Liver (tissue), 8 donors: ENCODE measurements at regions not wholly inside any gene's neighbourhood (a gene's known extent, or its start where the extent isn't known, plus 50 kb on each side); places are given as distances from the start of the nearest gene placed in this dataset.

Experiments
- DNase-seq: peaks from one replicate; pipeline ENCODE4 v3.0.0-alpha.2; 2017; ENCODE audit warnings: low spot score
- H3K27ac ChIP-seq, 2 donors: one replicate each; pipeline ENCODE4 v1.7.0; 2013; ENCODE audit warnings: inconsistent platforms in 2 of 2, low read length in 2 of 2, control low read depth in 1 of 2, low read depth in 1 of 2, mild to moderate bottlenecking in 1 of 2
- H3K27me3 ChIP-seq, 4 donors: one replicate each; pipeline versions ENCODE4 v1.6.1 to v1.7.0; 2013; ENCODE audit warnings: low read length in 3 of 4, inconsistent platforms in 1 of 4, mild to moderate bottlenecking in 1 of 4, moderate library complexity in 1 of 4; ENCODE audit not compliant: control insufficient read depth in 4 of 4, insufficient read depth in 4 of 4
- H3K36me3 ChIP-seq, 4 donors: one replicate each; pipeline versions ENCODE4 v1.6.1 to v1.7.0; 2013; ENCODE audit warnings: low read length in 3 of 4, mild to moderate bottlenecking in 3 of 4, low read depth in 1 of 4, moderate library complexity in 1 of 4; ENCODE audit not compliant: control insufficient read depth in 4 of 4, insufficient read depth in 3 of 4
- H3K4me1 ChIP-seq, 4 donors: one replicate each; pipeline versions ENCODE4 v1.6.1 to v1.7.0; 2013; ENCODE audit warnings: low read length in 3 of 4, mild to moderate bottlenecking in 3 of 4, moderate library complexity in 1 of 4; ENCODE audit not compliant: control insufficient read depth in 4 of 4, insufficient read depth in 4 of 4
- H3K4me3 ChIP-seq, 3 donors: one replicate each; pipeline versions ENCODE4 v1.6.1 to v1.7.0; 2013; ENCODE audit warnings: low read length in 3 of 3, control low read depth in 1 of 3, low read depth in 1 of 3, mild to moderate bottlenecking in 1 of 3
- H3K9ac ChIP-seq, 2 donors: one replicate each; pipeline ENCODE4 v1.7.0; 2013; ENCODE audit warnings: low read length in 2 of 2, mild to moderate bottlenecking in 2 of 2, moderate library complexity in 2 of 2, control low read depth in 1 of 2, low read depth in 1 of 2
- H3K9me3 ChIP-seq, 4 donors: one replicate each; pipeline versions ENCODE4 v1.6.1 to v1.7.0; 2013; ENCODE audit warnings: low read length in 3 of 4; ENCODE audit not compliant: control insufficient read depth in 4 of 4
- ATF3 ChIP-seq: IDR thresholded peaks from 2 replicates; pipeline ENCODE4 v1.6.1; 2016; ENCODE audit warnings: antibody characterized with exemption
- CTCF ChIP-seq: fragments of 150-350 bp; IDR thresholded peaks from 2 replicates; pipeline ENCODE4 v1.5.1; 2017; ENCODE audit warnings: improper control_type of control experiment, low read depth, low read length; ENCODE audit not compliant: missing input control
- EGR1 ChIP-seq, 2 donors: IDR thresholded peaks; 2 replicates each; pipeline ENCODE4 v1.6.1; 2016 to 2018; ENCODE audit warnings: antibody characterized with exemption in 2 of 2, low read depth in 2 of 2
- FOXA1 ChIP-seq: IDR thresholded peaks from 2 replicates; pipeline ENCODE4 v1.6.1; 2016; ENCODE audit warnings: antibody characterized with exemption
- FOXA2 ChIP-seq: IDR thresholded peaks from 2 replicates; pipeline ENCODE4 v1.6.1; 2016; ENCODE audit warnings: antibody characterized with exemption
- GABPA ChIP-seq, 2 donors: IDR thresholded peaks in 1 of 2; conservative IDR thresholded peaks in 1 of 2; 2 replicates each; pipeline ENCODE4 v1.6.1; 2016; ENCODE audit warnings: antibody characterized with exemption in 2 of 2, mild to moderate bottlenecking in 1 of 2, moderate library complexity in 1 of 2
- HNF4A ChIP-seq, 2 donors: conservative IDR thresholded peaks; 2 replicates each; pipeline ENCODE4 v1.6.1; 2016; ENCODE audit warnings: antibody characterized with exemption in 2 of 2, mild to moderate bottlenecking in 2 of 2
- HNF4G ChIP-seq: IDR thresholded peaks from 2 replicates; pipeline ENCODE4 v1.6.1; 2016; ENCODE audit warnings: antibody characterized with exemption
- JUND ChIP-seq, 2 donors: IDR thresholded peaks; 2 replicates each; pipeline ENCODE4 v1.6.1; 2016; ENCODE audit warnings: antibody characterized with exemption in 2 of 2
- MAX ChIP-seq: IDR thresholded peaks from 2 replicates; pipeline ENCODE4 v1.6.1; 2016; ENCODE audit warnings: antibody characterized with exemption
- NR2F2 ChIP-seq: IDR thresholded peaks from 2 replicates; pipeline ENCODE4 v1.6.1; 2016; ENCODE audit warnings: antibody characterized with exemption
- RAD21 ChIP-seq, 2 donors: IDR thresholded peaks; 2 replicates each; pipeline ENCODE4 v1.6.1; 2016; ENCODE audit warnings: antibody characterized with exemption in 2 of 2, mild to moderate bottlenecking in 2 of 2
- REST ChIP-seq: IDR thresholded peaks from 2 replicates; pipeline ENCODE4 v1.6.1; 2016; ENCODE audit warnings: antibody characterized with exemption, mild to moderate bottlenecking
- RXRA ChIP-seq, 2 donors: IDR thresholded peaks; 2 replicates each; pipeline ENCODE4 v1.6.1; 2017 to 2018; ENCODE audit warnings: antibody characterized with exemption in 2 of 2, mild to moderate bottlenecking in 1 of 2
- SP1 ChIP-seq: IDR thresholded peaks from 2 replicates; pipeline ENCODE4 v1.6.1; 2018; ENCODE audit warnings: antibody characterized with exemption, mild to moderate bottlenecking
- TAF1 ChIP-seq: conservative IDR thresholded peaks from 2 replicates; pipeline ENCODE4 v1.6.1; 2016; ENCODE audit warnings: antibody characterized with exemption, mild to moderate bottlenecking
- YY1 ChIP-seq: IDR thresholded peaks from 2 replicates; pipeline ENCODE4 v1.6.1; 2016; ENCODE audit warnings: antibody characterized with exemption, mild to moderate bottlenecking
- ZBTB33 ChIP-seq: IDR thresholded peaks from 2 replicates; pipeline ENCODE4 v1.6.1; 2016; ENCODE audit warnings: antibody characterized with exemption
- WGBS: extraction: QIAGEN DNeasy Blood & Tissue Kit; methylation state at CpG from one replicate; pipeline ENCODE4 v1.1.7; 2013; 5-methylcytosine and 5-hydroxymethylcytosine counted together
- donor health status: healthy.
- donor health status: healthy.
- donor health status: healthy.
- donor health status: healthy.
- donor health status: healthy.

GRCh38 chr11:95534809-95535208 lies 254.8 kb downstream of the FAM76B start:
- Histone ChIP-seq H3K4me3 (no peak overlapping the region), H3K27me3 (no peaks in the 10 kb centered on the region), H3K4me1 (no peaks in the 10 kb centered on the region), H3K36me3 (no peaks in the 10 kb centered on the region), H3K27ac (no peak overlapping the region), H3K9ac (no peak overlapping the region), H3K9me3 (no peaks in the 10 kb centered on the region)
- no peak for TF ChIP-seq YY1
- no peak for TF ChIP-seq FOXA2
- TF ChIP-seq RAD21 (IDR thresholded peaks at IDR 0.05), result no peak
- no peak for TF ChIP-seq HNF4G
- TF ChIP-seq REST, result no peak
- TF ChIP-seq EGR1 (IDR thresholded peaks at IDR 0.05; ENCODE audit: low read depth in 2 of 2), result no peak
- TF ChIP-seq FOXA1, result no peak
- no peak for TF ChIP-seq RXRA (IDR thresholded peaks at IDR 0.05)
- TF ChIP-seq ATF3, result no peak
- no peak for TF ChIP-seq HNF4A (conservative IDR thresholded peaks at IDR 0.05)
- TF ChIP-seq NR2F2, result no peak
- TF ChIP-seq MAX, result no peak
- no peak for TF ChIP-seq TAF1
- TF ChIP-seq JUND (IDR thresholded peaks at IDR 0.05), result no peak
- TF ChIP-seq ZBTB33, result no peak
- no peak for TF ChIP-seq SP1
- no peak for TF ChIP-seq GABPA (IDR thresholded peaks at IDR 0.05 in 1 of 2, conservative IDR thresholded peaks at IDR 0.05 in 1 of 2)
- DNase-seq, result no peak

GRCh38 chr11:95534226-95534625 lies 255.4 kb downstream of the FAM76B start:
- Histone ChIP-seq H3K9me3 (no peaks in the 10 kb centered on the region), H3K9ac (no peak overlapping the region), H3K36me3 (no peaks in the 10 kb centered on the region), H3K27ac (no peak overlapping the region), H3K4me3 (no peak overlapping the region), H3K4me1 (no peaks in the 10 kb centered on the region), H3K27me3 (no peaks in the 10 kb centered on the region)
- 81% methylated on average over 1 of the region's 1 CpG for WGBS
- TF ChIP-seq MAX (no peak), EGR1 (IDR thresholded peaks at IDR 0.05; ENCODE audit: low read depth in 2 of 2) (no peak), RAD21 (IDR thresholded peaks at IDR 0.05) (no peak), TAF1 (no peak), RXRA (IDR thresholded peaks at IDR 0.05) (no peak), GABPA (IDR thresholded peaks at IDR 0.05 in 1 of 2, conservative IDR thresholded peaks at IDR 0.05 in 1 of 2) (no peak), CTCF (no peak), REST (no peak), FOXA2 (no peak), HNF4G (no peak), HNF4A (conservative IDR thresholded peaks at IDR 0.05) (no peak), FOXA1 (no peak), JUND (IDR thresholded peaks at IDR 0.05) (no peak), YY1 (no peak)
- no peak for DNase-seq
